ENCODE measurements at regions not wholly inside any gene's neighbourhood (a gene's known extent, or its start where the extent isn't known, plus 50 kb on each side); places are given as distances from the start of the nearest gene placed in this dataset.
A peak's percentile ranks its signal among the peaks of the same experiment; 100 is the strongest.
"Not testable (repeated sequence)": the region's sequence is repeated elsewhere in the genome, so short reads cannot be mapped to it uniquely, and the experiment has no call there.

- DNase-seq (ENCODE audit: low spot score) = no peak
These were observed 161.5 kb upstream of the VWC2 start for GRCh38 chr7:49611951-49612350.

GRCh38 chr7:49613759-49614158 lies 159.7 kb upstream of the VWC2 start:
- DNase-seq (ENCODE audit: low spot score) = no peak

GRCh38 chr7:49614974-49615373 lies 158.5 kb upstream of the VWC2 start:
- DNase-seq (ENCODE audit: low spot score) = not testable (repeated sequence)

GRCh38 chr7:49618028-49618427 lies 155.4 kb upstream of the VWC2 start:
- no peak for DNase-seq (ENCODE audit: low spot score)

GRCh38 chr7:49623943-49624342 lies 149.5 kb upstream of the VWC2 start:
- DNase-seq (ENCODE audit: low spot score) = no peak

- DNase-seq (ENCODE audit: low spot score) = no peak
These were observed 148.8 kb upstream of the VWC2 start for GRCh38 chr7:49624611-49625010.

- no peak for DNase-seq (ENCODE audit: low spot score)
These were observed 142.9 kb upstream of the VWC2 start for GRCh38 chr7:49630513-49630912.

- peak; percentile 35 for DNase-seq (ENCODE audit: low spot score)
These were observed 142.2 kb upstream of the VWC2 start for GRCh38 chr7:49631071-49631815.

- DNase-seq (ENCODE audit: low spot score) = no peak
These were observed 141.5 kb upstream of the VWC2 start for GRCh38 chr7:49631960-49632359.

GRCh38 chr7:49635800-49636199 lies 137.6 kb upstream of the VWC2 start:
- DNase-seq (ENCODE audit: low spot score) = no peak

GRCh38 chr7:49636400-49636799 lies 137.0 kb upstream of the VWC2 start:
- DNase-seq (ENCODE audit: low spot score) = no peak

GRCh38 chr7:49638166-49638565 lies 135.3 kb upstream of the VWC2 start:
- DNase-seq (ENCODE audit: low spot score) = no peak

- no peak for DNase-seq (ENCODE audit: low spot score)
These were observed 134.3 kb upstream of the VWC2 start for GRCh38 chr7:49639068-49639593.

GRCh38 chr7:49639808-49640207 lies 133.6 kb upstream of the VWC2 start:
- DNase-seq (ENCODE audit: low spot score) = no peak

- peak; percentile 57 for DNase-seq (ENCODE audit: low spot score)
These were observed 130.1 kb upstream of the VWC2 start for GRCh38 chr7:49643321-49643720.

GRCh38 chr7:49643736-49644135 lies 129.7 kb upstream of the VWC2 start:
- DNase-seq (ENCODE audit: low spot score) = no peak

GRCh38 chr7:49644396-49645166 lies 128.9 kb upstream of the VWC2 start:
- DNase-seq (ENCODE audit: low spot score) = no peak

GRCh38 chr7:49645296-49645695 lies 128.1 kb upstream of the VWC2 start:
- no peak for DNase-seq (ENCODE audit: low spot score)

GRCh38 chr7:49660170-49660783 lies 113.2 kb upstream of the VWC2 start:
- DNase-seq (ENCODE audit: low spot score) = no peak

GRCh38 chr7:49660976-49661375 lies 112.5 kb upstream of the VWC2 start:
- DNase-seq (ENCODE audit: low spot score) = no peak

GRCh38 chr7:49665963-49666362 lies 107.5 kb upstream of the VWC2 start:
- DNase-seq (ENCODE audit: low spot score) = not testable (repeated sequence)

GRCh38 chr7:49666764-49667163 lies 106.7 kb upstream of the VWC2 start:
- no peak for DNase-seq (ENCODE audit: low spot score)

- DNase-seq (ENCODE audit: low spot score) = no peak
These were observed 104.2 kb upstream of the VWC2 start for GRCh38 chr7:49669285-49669684.

Measured in globus pallidus (tissue), 1 donor.